SU-DHL-6 (cell line): ENCODE measurements at regions not wholly inside any gene's neighbourhood (a gene's known extent, or its start where the extent isn't known, plus 50 kb on each side); places are given as distances from the start of the nearest gene placed in this dataset.

Experiments used
- CTCF ChIP-seq: fragments of 200-600 bp; sonication (generic); IDR thresholded peaks from one replicate; pipeline ENCODE4 v1.5.1; 2017; ENCODE audit warnings: antibody characterized with exemption, mild to moderate bottlenecking, low read length, moderate library complexity; ENCODE audit not compliant: insufficient read depth, poor library complexity, severe bottlenecking
- EZH2phosphoT487 ChIP-seq: fragments of 200-600 bp; sonication (generic), shearing (Covaris generic); conservative IDR thresholded peaks from 2 replicates; pipeline ENCODE4 v1.6.1; 2018; ENCODE audit warnings: mild to moderate bottlenecking, antibody characterized with exemption, low read length, moderate library complexity, mixed read lengths

GRCh38 chr7:49014870-49015269 is 90.5 kb downstream of the CDC14C start:
- TF ChIP-seq CTCF = no peak
- TF ChIP-seq EZH2phosphoT487 = no peak
